ENCODE measurements at regions not wholly inside any gene's neighbourhood (a gene's known extent, or its start where the extent isn't known, plus 50 kb on each side); places are given as distances from the start of the nearest gene placed in this dataset.

GRCh38 chr16:13856398-13856797 is 63.6 kb upstream of the ERCC4 start:
- no peak for DNase-seq (ENCODE audit: low spot score)
- no peak overlapping the region for H3K27ac ChIP-seq (ENCODE audit: low read depth, low read length, poor library complexity, severe bottlenecking)
- no peak overlapping the region for H3K4me2 ChIP-seq (ENCODE audit: low read length)
- no peaks in the 10 kb centered on the region for H3K9me2 ChIP-seq (ENCODE audit: insufficient read depth, low read length)
- no peaks in the 10 kb centered on the region for H3K4me1 ChIP-seq (ENCODE audit: insufficient read depth, low read length, poor library complexity, severe bottlenecking)
- no peaks in the 10 kb centered on the region for H3K36me3 ChIP-seq (ENCODE audit: insufficient read depth, low read length)
- ChIA-PET CTCF (ENCODE audit: unreplicated experiment) (no interaction called here), POLR2A (no interaction called here)
- no peak overlapping the region for H3K4me3 ChIP-seq (ENCODE audit: low read depth, low read length, poor library complexity, severe bottlenecking)
- no peak overlapping the region for H2AFZ ChIP-seq (ENCODE audit: low read length)
- H3K79me2 ChIP-seq (ENCODE audit: insufficient read depth, low read depth, low read length), result no peaks in the 10 kb centered on the region
- intact Hi-C loops (cut with micrococcal nuclease; ENCODE audit: unreplicated experiment), result no loop called here
- no TSS peak for BruUV-seq (replicated peaks)
- no peaks in the 10 kb centered on the region for H4K20me1 ChIP-seq (ENCODE audit: insufficient read depth, low read length)
- no peaks in the 10 kb centered on the region for H3K9me3 ChIP-seq (ENCODE audit: low read length)
- TF ChIP-seq EZH2phosphoT487 (IDR thresholded peaks at IDR 0.05; ENCODE audit: borderline replicate concordance, low read depth, low read length) (no peak), CTCF (conservative IDR thresholded peaks at IDR 0.05; ENCODE audit: low read length) (no peak)

GRCh38 chr16:13856811-13857511 is 63.0 kb upstream of the ERCC4 start:
- no peak overlapping the region for H3K4me2 ChIP-seq (ENCODE audit: low read length)
- H3K36me3 ChIP-seq (ENCODE audit: insufficient read depth, low read length), result no peaks in the 10 kb centered on the region
- H3K4me3 ChIP-seq (ENCODE audit: low read depth, low read length, poor library complexity, severe bottlenecking), result no peak overlapping the region
- no peaks in the 10 kb centered on the region for H3K79me2 ChIP-seq (ENCODE audit: insufficient read depth, low read depth, low read length)
- no peak for DNase-seq (ENCODE audit: low spot score)
- BruUV-seq (replicated peaks), result no TSS peak
- ChIA-PET POLR2A (no interaction called here), CTCF (ENCODE audit: unreplicated experiment) (no interaction called here)
- TF ChIP-seq EZH2phosphoT487 (IDR thresholded peaks at IDR 0.05; ENCODE audit: borderline replicate concordance, low read depth, low read length) (no peak), CTCF (conservative IDR thresholded peaks at IDR 0.05; ENCODE audit: low read length) (no peak)
- no peaks in the 10 kb centered on the region for H4K20me1 ChIP-seq (ENCODE audit: insufficient read depth, low read length)
- H2AFZ ChIP-seq (ENCODE audit: low read length), result no peak overlapping the region
- no peaks in the 10 kb centered on the region for H3K4me1 ChIP-seq (ENCODE audit: insufficient read depth, low read length, poor library complexity, severe bottlenecking)
- intact Hi-C loops (cut with micrococcal nuclease; ENCODE audit: unreplicated experiment), result no loop called here
- no peak overlapping the region for H3K27ac ChIP-seq (ENCODE audit: low read depth, low read length, poor library complexity, severe bottlenecking)
- no peaks in the 10 kb centered on the region for H3K9me2 ChIP-seq (ENCODE audit: insufficient read depth, low read length)
- no peaks in the 10 kb centered on the region for H3K9me3 ChIP-seq (ENCODE audit: low read length)

- no peak overlapping the region for H3K27ac ChIP-seq (ENCODE audit: low read depth, low read length, poor library complexity, severe bottlenecking)
- H2AFZ ChIP-seq (ENCODE audit: low read length), result no peak overlapping the region
- H3K4me1 ChIP-seq (ENCODE audit: insufficient read depth, low read length, poor library complexity, severe bottlenecking), result no peaks in the 10 kb centered on the region
- TF ChIP-seq CTCF (conservative IDR thresholded peaks at IDR 0.05; ENCODE audit: low read length), result no peak
- no peak for TF ChIP-seq EZH2phosphoT487 (IDR thresholded peaks at IDR 0.05; ENCODE audit: borderline replicate concordance, low read depth, low read length)
- H3K9me3 ChIP-seq (ENCODE audit: low read length), result peaks cover 4% of the 10 kb centered on the region; the same call in 1 of the 2 replicates
- CTCF ChIA-PET (ENCODE audit: unreplicated experiment), result no interaction called here
- no peaks in the 10 kb centered on the region for H3K9me2 ChIP-seq (ENCODE audit: insufficient read depth, low read length)
- H3K4me3 ChIP-seq (ENCODE audit: low read depth, low read length, poor library complexity, severe bottlenecking), result no peak overlapping the region
- H4K20me1 ChIP-seq (ENCODE audit: insufficient read depth, low read length), result no peaks in the 10 kb centered on the region
- POLR2A ChIA-PET, result no interaction called here
- no peak overlapping the region for H3K4me2 ChIP-seq (ENCODE audit: low read length)
- no peaks in the 10 kb centered on the region for H3K36me3 ChIP-seq (ENCODE audit: insufficient read depth, low read length)
- DNase-seq (ENCODE audit: low spot score), result no peak
- intact Hi-C loops (cut with micrococcal nuclease; ENCODE audit: unreplicated experiment), result no loop called here
- no TSS peak for BruUV-seq (replicated peaks)
- no peaks in the 10 kb centered on the region for H3K79me2 ChIP-seq (ENCODE audit: insufficient read depth, low read depth, low read length)
Measured at GRCh38 chr16:13858873-13859580, 60.9 kb upstream of the ERCC4 start.

Measured in OCI-LY7 (cell line).